ENCODE measurements at regions not wholly inside any gene's neighbourhood (a gene's known extent, or its start where the extent isn't known, plus 50 kb on each side); places are given as distances from the start of the nearest gene placed in this dataset.

- TF ChIP-seq, protein P1, sequence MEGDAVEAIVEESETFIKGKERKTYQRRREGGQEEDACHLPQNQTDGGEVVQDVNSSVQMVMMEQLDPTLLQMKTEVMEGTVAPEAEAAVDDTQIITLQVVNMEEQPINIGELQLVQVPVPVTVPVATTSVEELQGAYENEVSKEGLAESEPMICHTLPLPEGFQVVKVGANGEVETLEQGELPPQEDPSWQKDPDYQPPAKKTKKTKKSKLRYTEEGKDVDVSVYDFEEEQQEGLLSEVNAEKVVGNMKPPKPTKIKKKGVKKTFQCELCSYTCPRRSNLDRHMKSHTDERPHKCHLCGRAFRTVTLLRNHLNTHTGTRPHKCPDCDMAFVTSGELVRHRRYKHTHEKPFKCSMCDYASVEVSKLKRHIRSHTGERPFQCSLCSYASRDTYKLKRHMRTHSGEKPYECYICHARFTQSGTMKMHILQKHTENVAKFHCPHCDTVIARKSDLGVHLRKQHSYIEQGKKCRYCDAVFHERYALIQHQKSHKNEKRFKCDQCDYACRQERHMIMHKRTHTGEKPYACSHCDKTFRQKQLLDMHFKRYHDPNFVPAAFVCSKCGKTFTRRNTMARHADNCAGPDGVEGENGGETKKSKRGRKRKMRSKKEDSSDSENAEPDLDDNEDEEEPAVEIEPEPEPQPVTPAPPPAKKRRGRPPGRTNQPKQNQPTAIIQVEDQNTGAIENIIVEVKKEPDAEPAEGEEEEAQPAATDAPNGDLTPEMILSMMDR (IDR thresholded peaks at IDR 0.05) = no peak
- TF ChIP-seq ZFX (IDR thresholded peaks at IDR 0.05; ENCODE audit: borderline replicate concordance) = no peak
Measured at GRCh38 chr18:64639536-64639935, 490.6 kb upstream of the LINC00305 start.

Data from 22Rv1 (cell line).